GM19395 (cell line): ENCODE measurements at regions not wholly inside any gene's neighbourhood (a gene's known extent, or its start where the extent isn't known, plus 50 kb on each side); places are given as distances from the start of the nearest gene placed in this dataset.
"Not testable (repeated sequence)": the region's sequence is repeated elsewhere in the genome, so short reads cannot be mapped to it uniquely, and the experiment has no call there.

Experiments used
- ATAC-seq: cut with Tn5 transposase; IDR thresholded peaks from one replicate; pipeline ENCODE4 v1.9.1; 2021; ENCODE audit warnings: mild to moderate bottlenecking, moderate library complexity; ENCODE audit not compliant: unreplicated experiment

- not testable (repeated sequence) for ATAC-seq
Measured at GRCh38 chr10:78096486-78096885, 62.8 kb downstream of the RPS24 start.

GRCh38 chr10:78102593-78102992, 68.9 kb downstream of the RPS24 start:
- not testable (repeated sequence) for ATAC-seq

GRCh38 chr10:78109210-78109609, 75.5 kb downstream of the RPS24 start:
- no peak for ATAC-seq

GRCh38 chr10:78115135-78115853, 81.6 kb downstream of the RPS24 start:
- no peak for ATAC-seq

- no peak for ATAC-seq
Measured at GRCh38 chr10:78116361-78116760, 82.7 kb downstream of the RPS24 start.

GRCh38 chr10:78118591-78118990, 84.9 kb downstream of the RPS24 start:
- ATAC-seq: no peak

GRCh38 chr10:78121801-78122200, 88.1 kb downstream of the RPS24 start:
- no peak for ATAC-seq

- ATAC-seq: no peak
Measured at GRCh38 chr10:78124167-78124566, 90.5 kb downstream of the RPS24 start.

GRCh38 chr10:78129211-78129610, 95.5 kb downstream of the RPS24 start:
- no peak for ATAC-seq

GRCh38 chr10:78130966-78131710, 97.5 kb downstream of the RPS24 start:
- ATAC-seq: no peak

GRCh38 chr10:78134773-78135306, 101.2 kb downstream of the RPS24 start:
- no peak for ATAC-seq

GRCh38 chr10:78137147-78137546, 103.5 kb downstream of the RPS24 start:
- ATAC-seq: no peak

- ATAC-seq: no peak
Measured at GRCh38 chr10:78139341-78139740, 105.7 kb downstream of the RPS24 start.

- ATAC-seq: no peak
Measured at GRCh38 chr10:78140066-78140630, 106.5 kb downstream of the RPS24 start.

GRCh38 chr10:78143576-78143975, 109.9 kb downstream of the RPS24 start:
- ATAC-seq: no peak

- ATAC-seq: no peak
Measured at GRCh38 chr10:78146200-78146599, 112.5 kb downstream of the RPS24 start.

- no peak for ATAC-seq
Measured at GRCh38 chr10:78147202-78147601, 113.5 kb downstream of the RPS24 start.

- no peak for ATAC-seq
Measured at GRCh38 chr10:78148216-78148960, 114.7 kb downstream of the RPS24 start.

GRCh38 chr10:78148961-78149612, 115.4 kb downstream of the RPS24 start:
- no peak for ATAC-seq

- ATAC-seq: no peak
Measured at GRCh38 chr10:78150756-78151155, 117.1 kb downstream of the RPS24 start.

GRCh38 chr10:78155722-78156121, 122.1 kb downstream of the RPS24 start:
- ATAC-seq: no peak
